DMS153 treated with DMSO at 0.1 percent for 48 hours (cell line): ENCODE measurements at regions not wholly inside any gene's neighbourhood (a gene's known extent, or its start where the extent isn't known, plus 50 kb on each side); places are given as distances from the start of the nearest gene placed in this dataset.

ENCODE experiments used
- DNase-seq: peaks from one replicate; lab custom pipeline; 2025; ENCODE audit not compliant: unreplicated experiment; lab: John Stamatoyannopoulos, UW

GRCh38 chr13:111394211-111394922 lies 73.9 kb downstream of the TEX29 start:
- no peak for DNase-seq

- DNase-seq: no peak
Observed at GRCh38 chr13:111395511-111396393, 75.3 kb downstream of the TEX29 start.

GRCh38 chr13:111396457-111396856 lies 76.0 kb downstream of the TEX29 start:
- no peak for DNase-seq

GRCh38 chr13:111397202-111397880 lies 76.9 kb downstream of the TEX29 start:
- no peak for DNase-seq

GRCh38 chr13:111398196-111398595 lies 77.8 kb downstream of the TEX29 start:
- DNase-seq: no peak

GRCh38 chr13:111398715-111399299 lies 78.4 kb downstream of the TEX29 start:
- DNase-seq: peak; percentile 33

- no peak for DNase-seq
Observed at GRCh38 chr13:111399334-111399733, 78.9 kb downstream of the TEX29 start.

GRCh38 chr13:111399776-111400538 lies 79.5 kb downstream of the TEX29 start:
- no peak for DNase-seq

- no peak for DNase-seq
Observed at GRCh38 chr13:111401151-111401550, 80.7 kb downstream of the TEX29 start.

GRCh38 chr13:111401755-111402154 lies 81.3 kb downstream of the TEX29 start:
- no peak for DNase-seq

GRCh38 chr13:111402441-111402840 lies 82.0 kb downstream of the TEX29 start:
- no peak for DNase-seq

GRCh38 chr13:111403266-111403665 lies 82.8 kb downstream of the TEX29 start:
- no peak for DNase-seq

GRCh38 chr13:111404746-111405145 lies 84.3 kb downstream of the TEX29 start:
- no peak for DNase-seq

- no peak for DNase-seq
Observed at GRCh38 chr13:111406636-111407035, 86.2 kb downstream of the TEX29 start.

GRCh38 chr13:111407381-111408131 lies 87.1 kb downstream of the TEX29 start:
- DNase-seq: no peak

GRCh38 chr13:111409413-111409812 lies 89.0 kb downstream of the TEX29 start:
- DNase-seq: no peak

GRCh38 chr13:111410232-111411021 lies 90.0 kb downstream of the TEX29 start:
- no peak for DNase-seq

- no peak for DNase-seq
Observed at GRCh38 chr13:111411151-111411858, 90.9 kb downstream of the TEX29 start.
